COLO668 (cell line): ENCODE measurements at regions not wholly inside any gene's neighbourhood (a gene's known extent, or its start where the extent isn't known, plus 50 kb on each side); places are given as distances from the start of the nearest gene placed in this dataset.
"Not testable (repeated sequence)": the region's sequence is repeated elsewhere in the genome, so short reads cannot be mapped to it uniquely, and the experiment has no call there.

Source experiments
- DNase-seq: peaks from one replicate; lab custom pipeline; 2025; ENCODE audit not compliant: unreplicated experiment; lab: John Stamatoyannopoulos, UW

DNA sequence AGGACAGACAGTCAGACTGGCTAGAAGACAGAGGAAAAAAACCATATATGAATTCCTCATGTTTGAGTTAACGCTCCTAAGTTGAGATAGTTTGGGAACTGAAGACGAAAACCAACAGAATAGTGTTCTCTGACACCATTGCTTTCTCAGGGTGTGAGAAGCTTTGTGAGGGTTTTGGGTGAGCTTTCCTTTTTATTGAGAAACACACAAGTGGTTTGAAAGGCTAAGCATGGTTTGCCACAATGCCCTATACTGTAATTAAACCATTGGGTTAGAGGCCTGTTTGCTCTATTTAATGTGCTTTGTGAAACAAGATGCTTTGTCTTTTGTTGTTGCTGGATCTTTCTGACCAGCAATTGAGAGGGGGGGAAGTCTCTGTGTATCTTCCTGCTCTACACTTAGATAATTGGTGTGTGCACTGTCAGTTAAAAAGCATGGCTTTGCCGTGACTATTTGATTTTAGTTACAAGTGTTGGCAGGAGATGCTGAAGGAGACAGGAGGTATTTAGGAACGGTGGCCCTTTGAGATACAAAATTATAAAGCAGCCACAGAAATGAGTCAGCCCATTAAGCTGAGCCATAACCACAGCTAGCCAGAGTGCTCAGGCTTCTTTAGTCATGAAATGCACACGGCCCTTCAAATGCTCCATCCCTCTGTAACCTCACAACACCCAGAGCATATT lies 273.0 kb upstream of the PREP start:
- peak; percentile 26 for DNase-seq

DNA sequence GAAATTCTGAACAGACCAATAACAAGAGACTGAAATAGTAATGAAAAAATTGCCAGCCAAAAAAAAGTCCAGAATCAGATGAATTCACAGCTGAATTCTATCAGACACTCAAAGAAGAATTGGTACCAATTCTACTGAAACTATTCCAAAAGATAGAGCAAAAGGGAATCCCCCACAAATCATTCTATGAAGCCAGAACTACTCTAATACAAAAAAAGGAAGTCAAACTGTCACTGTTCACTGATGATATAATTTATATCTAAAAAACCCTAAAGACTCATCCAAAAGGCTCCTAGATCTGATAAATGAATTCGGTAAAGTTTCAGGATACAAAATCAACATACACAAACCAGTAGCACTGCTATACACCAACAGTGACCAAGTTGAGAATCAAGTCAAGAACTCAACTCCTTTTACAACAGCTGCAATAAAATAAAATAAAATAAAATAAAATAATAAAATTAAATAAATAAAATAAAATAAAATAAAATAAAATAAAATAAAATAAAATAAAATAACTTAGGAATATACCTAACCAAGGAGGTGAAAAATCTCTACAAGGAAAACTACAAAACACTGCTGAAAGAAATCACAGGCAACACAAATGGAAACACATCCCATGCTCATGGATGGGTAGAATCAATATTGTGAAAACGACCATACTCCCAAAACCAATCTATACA lies 270.1 kb upstream of the PREP start:
- not testable (repeated sequence) for DNase-seq

DNA sequence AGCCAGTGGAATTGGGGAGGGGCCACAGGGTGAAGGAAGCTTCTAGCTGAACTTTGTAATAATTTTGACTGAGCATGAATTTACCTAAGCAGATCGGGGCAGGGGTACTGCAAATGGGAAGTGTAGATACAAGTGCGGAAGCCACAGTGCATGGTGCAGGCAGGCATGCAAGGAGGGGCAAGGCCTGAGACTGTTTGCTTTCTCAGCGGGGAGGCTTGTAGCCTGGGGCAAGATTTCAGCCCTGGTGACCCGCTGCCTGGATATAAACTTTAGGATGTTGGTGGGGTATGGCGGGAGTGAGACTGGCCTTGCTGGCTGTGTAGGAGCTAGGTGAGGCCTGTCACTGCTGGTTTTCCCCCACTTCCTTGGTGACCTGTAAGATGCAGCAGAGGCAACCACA lies 266.4 kb upstream of the PREP start:
- DNase-seq: no peak

DNA sequence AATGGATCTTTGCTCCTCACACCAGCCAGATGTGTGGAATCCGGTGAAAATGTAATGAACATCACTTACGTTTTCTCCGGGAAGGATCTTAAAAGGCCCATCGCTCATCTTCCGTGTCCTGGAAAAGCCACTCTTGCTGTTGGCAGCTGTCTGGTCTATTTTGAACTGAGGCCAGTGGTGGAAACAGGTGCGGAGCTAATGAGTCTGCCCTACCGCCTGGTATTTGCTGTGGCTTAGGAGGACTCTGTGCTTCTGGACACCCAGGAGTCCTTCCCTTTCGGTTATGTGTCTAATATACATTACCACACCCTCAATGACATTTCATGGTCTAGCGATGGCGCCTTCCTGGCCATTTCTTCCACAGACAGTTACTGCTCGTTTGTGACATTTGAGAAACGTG lies 264.2 kb upstream of the PREP start:
- DNase-seq: no peak

DNA sequence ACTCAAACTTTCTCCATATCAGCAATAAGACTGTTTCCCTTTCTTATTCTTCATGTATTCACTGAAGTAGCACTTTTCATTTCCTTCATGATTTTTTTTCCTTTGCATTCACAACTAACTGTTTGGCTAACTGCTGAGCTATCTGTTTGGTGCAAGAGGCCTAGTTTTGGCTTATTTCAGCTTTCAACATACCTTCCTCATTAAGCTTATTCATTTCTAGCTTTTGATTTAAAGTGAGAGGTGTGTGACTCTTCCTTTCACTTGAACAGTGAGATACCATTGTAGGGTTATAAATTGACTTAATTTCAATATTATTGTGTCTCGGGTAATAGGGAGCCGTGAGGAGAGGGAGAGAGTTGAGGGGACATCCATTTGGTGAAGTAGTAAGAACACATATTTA lies 262.0 kb upstream of the PREP start:
- DNase-seq: no peak

DNA sequence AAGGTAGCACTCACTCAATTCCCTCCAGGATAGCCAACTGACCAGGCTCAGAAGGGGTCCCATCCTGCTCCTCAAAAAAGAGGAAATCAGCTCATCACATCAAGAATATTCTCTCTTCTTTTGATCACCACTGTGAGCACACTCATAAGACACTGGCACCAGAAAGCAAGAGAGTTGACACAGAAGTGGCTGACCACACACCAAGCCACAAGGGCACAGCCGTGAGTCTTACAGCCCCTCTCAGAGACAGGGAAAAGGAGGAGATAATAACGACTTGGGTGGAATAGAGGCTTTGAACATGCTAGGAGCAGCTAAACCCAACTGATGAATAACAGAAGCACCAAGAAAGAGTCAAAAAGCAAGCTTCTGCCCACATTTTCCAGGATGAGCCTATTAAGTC lies 249.1 kb upstream of the PREP start:
- DNase-seq: no peak

DNA sequence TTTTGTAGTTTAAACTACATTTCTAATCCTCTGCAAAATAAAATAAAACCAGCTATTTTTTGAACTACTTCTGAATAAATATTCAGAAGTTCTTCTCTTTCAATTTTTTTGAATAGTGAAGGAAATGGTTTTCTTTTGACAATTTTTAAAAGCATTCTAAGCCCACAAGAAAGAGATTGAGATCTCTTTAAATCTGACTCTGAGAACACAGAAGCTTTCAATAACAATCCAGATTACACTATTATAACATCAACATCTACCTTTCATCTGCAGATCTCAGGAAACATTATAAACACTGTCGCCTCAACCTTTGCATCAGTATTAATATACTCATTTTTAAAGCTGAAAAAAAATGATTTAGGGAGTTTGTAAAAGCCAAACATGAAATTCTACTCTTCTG lies 247.5 kb upstream of the PREP start:
- no peak for DNase-seq

DNA sequence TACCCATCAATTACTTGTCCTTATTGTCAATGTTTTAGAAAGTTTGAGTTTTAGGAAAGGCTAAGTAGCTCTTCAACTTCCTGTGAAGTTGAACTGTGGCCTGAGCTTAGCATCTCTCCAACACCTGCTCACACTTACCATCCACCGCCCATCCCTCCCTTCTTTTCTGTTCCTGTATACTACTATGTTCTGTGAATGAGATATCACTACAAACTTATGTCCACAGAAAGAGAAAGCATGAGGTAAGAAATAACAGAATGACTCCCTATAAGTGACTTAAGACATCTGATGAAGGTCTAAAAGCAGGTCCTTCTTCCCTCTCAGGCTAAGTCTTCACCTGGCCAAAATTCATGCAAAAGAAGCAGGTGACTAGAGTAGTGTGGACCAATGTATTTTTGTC lies 246.3 kb upstream of the PREP start:
- no peak for DNase-seq

DNA sequence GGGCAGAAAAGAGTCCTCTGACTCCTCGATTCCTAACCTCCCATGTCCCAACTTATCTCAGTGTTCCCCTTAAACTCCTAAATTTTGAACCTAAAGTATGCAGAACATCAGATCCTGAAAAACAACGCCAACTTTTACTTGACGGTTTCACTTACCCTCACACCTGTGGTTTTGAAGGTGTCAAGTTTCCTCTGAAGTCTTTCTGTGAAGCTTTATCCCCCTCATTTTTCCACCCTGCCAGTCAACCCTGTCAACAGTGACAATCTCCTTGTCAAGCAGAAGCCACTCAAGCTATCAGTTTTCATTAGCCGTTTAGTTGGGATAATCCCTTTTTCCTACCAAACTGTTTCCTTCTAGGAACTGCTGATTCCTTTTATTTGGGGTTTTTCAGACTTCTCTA lies 245.4 kb upstream of the PREP start:
- no peak for DNase-seq

DNA sequence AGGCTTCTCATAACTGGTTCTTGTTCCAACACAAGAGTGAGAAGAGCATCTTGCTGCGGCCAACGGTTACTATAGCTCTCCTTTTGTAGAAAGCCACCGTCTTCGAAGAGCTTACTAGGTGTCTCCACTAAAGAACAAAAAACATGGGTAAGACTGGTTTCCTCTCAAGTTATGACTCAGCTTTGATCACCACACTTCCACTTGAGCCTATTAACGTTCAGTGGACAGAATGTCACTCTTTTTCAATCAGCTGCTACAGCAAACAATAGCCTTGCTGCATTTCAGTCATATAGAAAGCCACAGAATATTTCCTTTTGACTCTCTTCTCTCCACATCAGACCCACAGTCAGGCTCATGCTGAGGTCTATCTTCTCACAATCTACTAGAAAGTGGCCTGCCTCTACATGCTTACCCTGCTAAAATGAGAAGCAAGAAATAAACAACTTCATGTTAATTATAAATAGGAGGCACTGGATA lies 243.5 kb upstream of the PREP start:
- DNase-seq: no peak

DNA sequence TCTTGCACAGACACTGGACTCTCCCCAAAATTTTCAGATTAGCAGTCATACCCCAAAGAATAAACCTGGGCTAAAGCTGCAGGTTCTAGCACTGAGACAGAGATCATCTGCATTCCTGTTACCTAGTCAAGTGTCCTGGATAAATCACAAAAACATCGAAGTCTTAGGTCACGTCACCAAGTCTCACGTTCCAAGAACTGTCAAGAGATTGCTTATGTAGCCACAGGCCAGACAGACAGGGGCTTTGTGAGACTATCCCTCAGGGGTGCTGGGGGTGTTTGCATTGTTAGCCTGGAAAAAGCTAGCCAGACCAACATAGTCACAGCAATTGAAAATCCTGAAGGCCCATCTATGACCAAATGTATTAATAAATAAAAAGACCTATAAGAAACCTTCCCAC lies 243.1 kb upstream of the PREP start:
- no peak for DNase-seq

DNA sequence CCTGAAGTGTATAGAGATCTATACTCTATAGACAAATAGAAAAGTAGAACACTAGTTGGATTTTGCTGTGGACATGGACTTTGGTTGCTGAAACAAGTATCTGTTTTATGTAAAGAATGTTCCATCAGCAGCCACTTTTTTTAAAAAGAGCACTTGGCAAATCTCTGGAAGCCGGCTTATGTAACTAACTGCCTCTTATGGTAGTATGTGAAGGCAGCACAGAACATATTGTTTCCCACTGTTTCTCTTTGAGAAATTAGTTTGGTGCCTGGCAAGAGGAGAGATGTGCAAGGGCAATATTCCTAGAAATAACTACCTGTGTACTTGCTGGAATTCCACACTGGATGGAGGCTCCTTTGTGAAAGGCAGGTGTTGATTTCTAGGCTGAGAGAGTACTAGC lies 242.3 kb upstream of the PREP start:
- DNase-seq: no peak

DNA sequence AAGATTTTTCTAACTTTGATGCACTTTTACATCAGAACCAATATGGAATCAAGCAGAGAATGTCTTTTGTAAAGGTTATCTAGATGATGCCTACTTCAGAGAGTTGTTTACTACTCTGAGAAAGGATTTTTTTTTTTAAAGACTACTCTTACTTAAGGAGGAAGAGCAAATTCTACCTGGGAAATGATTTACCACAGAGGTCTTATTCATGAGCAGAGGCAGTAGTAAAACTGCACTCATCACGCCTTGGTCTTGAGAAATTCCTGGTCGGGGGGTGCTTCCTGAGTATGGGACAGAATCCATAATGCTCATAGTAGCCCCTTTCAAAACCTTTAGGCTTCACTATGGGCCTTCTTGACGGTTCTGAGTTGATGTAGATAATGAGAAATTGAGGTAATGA lies 241.8 kb upstream of the PREP start:
- no peak for DNase-seq

DNA sequence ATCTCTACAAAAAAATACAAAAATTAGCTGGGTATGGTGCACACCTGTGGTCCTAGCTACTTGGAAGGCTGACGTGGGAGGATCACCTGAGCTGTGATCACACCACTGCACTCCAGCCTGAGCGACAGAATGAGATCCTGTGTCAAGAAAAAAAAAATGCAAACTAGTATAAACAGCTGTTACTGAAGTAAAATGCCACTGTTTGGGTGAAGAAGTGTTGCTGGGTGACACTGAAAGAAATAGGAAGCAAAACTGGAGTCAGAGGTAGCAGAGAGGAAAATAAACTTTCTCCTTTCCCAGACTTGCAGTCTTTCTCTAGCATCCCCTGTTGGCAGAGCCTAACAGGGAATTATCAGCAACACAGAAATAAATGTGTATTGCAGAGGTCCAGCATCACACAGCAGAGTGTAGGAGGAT lies 241.2 kb upstream of the PREP start:
- no peak for DNase-seq

DNA sequence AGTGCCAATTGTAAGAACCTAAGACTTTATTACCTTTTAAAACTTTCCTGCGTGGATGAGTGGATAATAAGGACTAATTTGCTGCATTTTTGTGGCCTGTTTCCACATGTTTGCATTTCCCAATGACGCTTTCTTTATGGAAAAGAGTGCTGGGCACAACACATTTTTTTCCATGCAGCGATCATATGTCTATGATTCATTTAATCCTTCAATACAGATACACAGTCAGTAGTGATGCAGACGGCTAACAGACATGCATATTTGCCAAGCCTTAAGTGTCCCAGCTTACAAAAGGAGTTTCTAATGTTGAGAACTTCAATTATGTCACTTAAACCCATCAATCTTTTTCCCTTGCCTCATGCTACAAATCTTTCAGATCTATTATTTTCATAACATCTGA lies 239.8 kb upstream of the PREP start:
- DNase-seq: no peak

DNA sequence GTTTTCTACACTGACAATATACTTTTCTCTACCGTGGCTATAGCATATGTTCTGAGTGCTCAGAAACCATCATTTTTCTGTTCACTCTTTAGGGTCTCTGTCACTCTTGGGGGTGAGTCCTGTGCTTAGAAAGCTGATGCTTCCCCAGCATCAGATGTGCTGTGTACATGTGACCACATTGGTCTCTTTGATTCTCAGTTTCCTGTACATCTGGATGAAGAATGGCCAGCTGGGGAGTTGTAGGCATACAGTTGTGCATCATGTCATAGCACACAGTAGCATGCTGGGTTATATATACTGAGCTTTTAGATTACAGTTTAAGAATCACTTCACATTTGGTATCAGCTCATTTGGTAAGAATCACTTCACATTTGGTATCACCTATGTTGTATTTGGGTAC lies 238.6 kb upstream of the PREP start:
- no peak for DNase-seq

DNA sequence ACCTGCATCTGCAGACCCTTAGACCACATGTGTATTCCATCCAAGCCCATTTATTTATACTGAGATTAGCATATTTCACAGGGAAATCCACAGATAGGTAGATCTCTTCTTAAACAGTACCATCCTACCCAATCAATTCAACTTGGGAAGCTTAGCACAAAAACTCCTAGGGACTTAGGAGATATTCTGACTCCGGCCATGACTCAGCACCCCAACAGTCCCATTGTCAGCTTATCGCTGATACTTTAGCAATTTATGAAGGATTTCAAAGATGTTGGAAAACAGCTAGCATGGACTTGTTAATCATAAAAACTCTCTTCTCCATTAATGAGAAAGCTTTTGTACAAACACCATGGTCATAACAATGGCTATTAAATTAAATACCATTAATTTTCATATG lies 236.2 kb upstream of the PREP start:
- no peak for DNase-seq

DNA sequence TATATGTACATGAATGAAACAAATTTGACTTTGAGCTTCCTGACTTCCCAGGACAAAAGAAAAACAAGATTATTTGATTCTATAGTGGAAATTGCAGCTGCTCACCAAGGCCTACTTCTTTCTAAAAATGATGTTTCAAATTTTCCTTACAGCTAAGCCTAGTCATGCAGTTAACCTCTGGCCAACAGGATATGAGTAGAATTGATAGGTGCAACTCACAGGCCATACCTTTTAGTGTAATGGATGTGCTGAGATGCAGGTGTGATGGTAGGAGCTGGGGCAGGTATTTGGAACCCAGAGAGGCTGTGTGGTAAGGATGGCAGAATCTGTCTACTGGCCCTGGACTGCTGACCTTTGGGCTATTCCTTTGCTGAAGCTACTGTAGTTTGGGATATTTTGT lies 230.9 kb upstream of the PREP start:
- DNase-seq: no peak

DNA sequence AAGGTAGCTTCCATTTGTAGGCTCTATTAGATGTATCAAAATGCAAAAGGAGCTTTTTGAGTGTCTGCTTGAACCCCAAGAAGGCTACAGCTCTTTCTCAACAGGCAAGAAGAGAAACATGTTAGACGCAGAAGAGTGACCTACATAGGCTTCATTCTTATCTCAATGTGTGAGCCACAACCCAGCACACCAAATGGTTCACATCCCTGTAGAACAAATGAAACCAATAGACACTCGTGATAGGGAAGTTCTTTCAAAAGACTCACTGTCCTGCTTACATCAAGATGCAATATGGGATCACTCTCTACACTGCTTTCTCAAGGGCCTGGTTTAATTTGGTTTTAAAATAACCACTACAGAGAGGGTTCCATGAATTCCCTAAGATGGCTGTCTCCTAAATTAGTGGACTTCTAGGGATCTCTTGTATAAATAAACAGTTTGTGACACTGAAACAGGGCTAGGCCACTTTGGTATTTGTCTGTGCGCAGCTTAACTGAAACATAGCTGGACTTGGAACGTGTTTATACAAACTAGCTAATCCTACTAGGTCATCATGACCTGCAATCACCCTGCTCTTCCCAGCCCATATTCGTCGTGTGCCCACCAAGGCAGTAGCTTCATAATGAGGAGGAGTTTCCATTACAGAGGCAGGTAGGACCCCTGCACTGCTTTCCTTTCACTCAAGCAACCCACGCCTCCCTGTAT lies 225.4 kb upstream of the PREP start:
- no peak for DNase-seq

DNA sequence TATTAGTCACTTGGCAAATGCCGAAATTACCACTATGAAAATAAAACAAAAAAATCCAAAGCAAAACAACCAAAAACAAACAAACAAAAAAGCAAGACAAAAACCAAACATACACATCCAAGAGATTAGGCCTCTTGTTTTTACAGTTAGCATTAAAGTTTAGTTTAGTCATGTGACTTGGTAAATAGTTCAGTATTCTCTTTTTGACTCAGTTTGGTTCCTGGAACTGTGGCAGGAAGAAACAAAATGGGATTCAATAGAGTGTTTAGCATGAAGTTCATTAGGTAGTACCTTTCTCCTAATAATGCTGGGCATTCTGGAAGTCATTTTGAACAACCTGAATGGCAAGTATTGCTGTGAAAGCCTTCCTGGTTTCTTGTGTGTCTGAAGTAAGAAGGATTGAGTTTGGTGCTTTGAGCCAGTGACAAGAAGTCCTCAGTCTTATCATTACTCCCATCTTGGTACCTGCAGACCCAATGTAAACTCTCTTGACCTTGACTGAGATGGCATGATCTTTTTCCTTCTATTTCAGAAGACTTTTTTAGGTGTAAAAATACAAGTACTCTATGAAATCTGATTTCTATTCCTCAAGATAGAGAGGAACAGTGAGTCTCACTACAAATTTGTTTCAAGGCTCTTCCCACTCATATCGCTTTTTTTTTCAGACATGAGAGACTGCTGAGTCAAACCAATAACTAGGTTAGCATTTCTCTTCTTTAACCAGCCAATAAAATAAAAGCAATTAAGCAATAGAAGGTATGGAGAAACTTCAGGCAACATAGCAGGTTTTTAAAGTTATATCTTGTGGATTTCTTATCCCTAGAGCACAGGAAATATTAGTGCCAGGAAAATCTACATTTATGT lies 223.6 kb upstream of the PREP start:
- DNase-seq: no peak

DNA sequence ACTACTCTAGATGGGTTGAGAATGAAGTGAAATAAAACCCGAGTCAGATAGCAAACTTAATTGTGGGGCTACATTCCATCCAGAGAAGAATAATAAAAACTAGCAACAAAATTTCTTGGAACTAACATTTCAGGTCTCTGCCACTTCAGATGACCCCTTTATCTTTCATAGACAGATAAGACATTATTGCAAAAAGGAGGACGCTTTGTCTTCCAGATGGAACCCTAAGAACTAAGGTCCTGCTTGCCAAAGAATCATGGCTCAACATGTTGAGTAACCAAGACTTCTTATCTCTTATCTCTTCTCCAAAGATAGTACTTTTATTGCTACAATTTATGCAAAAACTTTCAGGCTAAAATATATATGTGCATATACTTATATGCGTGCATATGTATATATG lies 221.1 kb upstream of the PREP start:
- DNase-seq: no peak
